Testis (tissue), 2 donors: ENCODE measurements at regions not wholly inside any gene's neighbourhood (a gene's known extent, or its start where the extent isn't known, plus 50 kb on each side); places are given as distances from the start of the nearest gene placed in this dataset.

Experiments
- DNase-seq: peaks from one replicate; pipeline ENCODE4 v3.0.0-alpha.2; 2019
- H3K27ac ChIP-seq, 2 donors: fragments of 200-600 bp; sonication (generic); one replicate each; pipeline ENCODE4 v1.5.1; 2019
- H3K27me3 ChIP-seq: fragments of 200-600 bp; sonication (generic); one replicate; pipeline ENCODE4 v1.5.1; 2019
- H3K36me3 ChIP-seq: fragments of 200-600 bp; sonication (generic); one replicate; pipeline ENCODE4 v1.5.1; 2017; ENCODE audit warnings: low read depth; ENCODE audit errors: missing control alignments
- H3K4me1 ChIP-seq: fragments of 200-600 bp; sonication (generic); one replicate; pipeline ENCODE4 v1.5.1; 2019
- H3K4me3 ChIP-seq, 2 donors: fragments of 200-600 bp; sonication (generic); one replicate each; pipeline ENCODE4 v1.5.1; 2017 to 2019
- H3K9me3 ChIP-seq: fragments of 200-600 bp; sonication (generic); one replicate; pipeline ENCODE4 v1.5.1; 2017
- POLR2A ChIP-seq: fragments of 450-650 bp; IDR thresholded peaks from one replicate; pipeline ENCODE4 v1.6.1; 2017; ENCODE audit warnings: antibody characterized with exemption, mild to moderate bottlenecking, moderate library complexity
- WGBS, 2 donors: methylation state at CpG; one replicate each; pipeline ENCODE4 v1.1.5; 2018; 5-methylcytosine and 5-hydroxymethylcytosine counted together
- intact Hi-C: fragments of 100-400 bp; cut with DNase I; formaldehyde crosslinking; loops from one replicate; pipeline ENCODE4 v1.15.1; 2023; ENCODE audit warnings: low total_unique reads
- TF ChIP-seq, protein P1 (sequence below), 3 experiments: fragments of 450-650 bp in 2 of 3; fragments of 200-600 bp in 1 of 3; sonication (generic) in 1 of 3; IDR thresholded peaks; one replicate each; pipeline ENCODE4 v1.5.1; 2016 to 2019; ENCODE audit warnings: antibody characterized with exemption in 3 of 3, mild to moderate bottlenecking in 2 of 3, moderate library complexity in 1 of 3

DNA sequence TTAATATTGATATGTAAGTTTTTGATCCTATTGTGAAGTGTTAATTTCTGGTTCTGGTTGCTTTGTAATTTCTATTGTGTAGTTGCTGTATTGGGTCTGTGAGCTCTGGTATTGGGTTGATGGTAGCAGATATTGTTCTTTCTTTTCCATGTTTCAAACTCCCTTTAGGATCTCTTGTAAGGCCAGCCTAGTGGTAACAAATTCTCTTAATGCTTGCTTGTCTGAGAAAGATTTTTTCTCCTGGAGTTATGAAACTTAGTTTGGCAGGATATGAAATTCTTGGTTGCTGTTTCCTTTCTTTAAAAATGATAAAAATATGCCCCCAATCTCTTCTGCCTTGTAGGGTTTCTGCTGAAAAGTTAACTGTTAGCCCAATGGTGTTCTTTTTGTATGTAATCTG, 268.6 kb upstream of the PLSCR5 start:
- Histone ChIP-seq H3K9me3 (no peaks in the 10 kb centered on the region), H3K4me1 (no peaks in the 10 kb centered on the region), H3K36me3 (no peaks in the 10 kb centered on the region), H3K4me3 (no peak overlapping the region), H3K27me3 (no peaks in the 10 kb centered on the region), H3K27ac (no peak overlapping the region)
- intact Hi-C loops, result no loop called here
- DNase-seq, result no peak
- TF ChIP-seq, protein P1, sequence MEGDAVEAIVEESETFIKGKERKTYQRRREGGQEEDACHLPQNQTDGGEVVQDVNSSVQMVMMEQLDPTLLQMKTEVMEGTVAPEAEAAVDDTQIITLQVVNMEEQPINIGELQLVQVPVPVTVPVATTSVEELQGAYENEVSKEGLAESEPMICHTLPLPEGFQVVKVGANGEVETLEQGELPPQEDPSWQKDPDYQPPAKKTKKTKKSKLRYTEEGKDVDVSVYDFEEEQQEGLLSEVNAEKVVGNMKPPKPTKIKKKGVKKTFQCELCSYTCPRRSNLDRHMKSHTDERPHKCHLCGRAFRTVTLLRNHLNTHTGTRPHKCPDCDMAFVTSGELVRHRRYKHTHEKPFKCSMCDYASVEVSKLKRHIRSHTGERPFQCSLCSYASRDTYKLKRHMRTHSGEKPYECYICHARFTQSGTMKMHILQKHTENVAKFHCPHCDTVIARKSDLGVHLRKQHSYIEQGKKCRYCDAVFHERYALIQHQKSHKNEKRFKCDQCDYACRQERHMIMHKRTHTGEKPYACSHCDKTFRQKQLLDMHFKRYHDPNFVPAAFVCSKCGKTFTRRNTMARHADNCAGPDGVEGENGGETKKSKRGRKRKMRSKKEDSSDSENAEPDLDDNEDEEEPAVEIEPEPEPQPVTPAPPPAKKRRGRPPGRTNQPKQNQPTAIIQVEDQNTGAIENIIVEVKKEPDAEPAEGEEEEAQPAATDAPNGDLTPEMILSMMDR (IDR thresholded peaks at IDR 0.05), result no peak
- TF ChIP-seq POLR2A, result no peak

DNA sequence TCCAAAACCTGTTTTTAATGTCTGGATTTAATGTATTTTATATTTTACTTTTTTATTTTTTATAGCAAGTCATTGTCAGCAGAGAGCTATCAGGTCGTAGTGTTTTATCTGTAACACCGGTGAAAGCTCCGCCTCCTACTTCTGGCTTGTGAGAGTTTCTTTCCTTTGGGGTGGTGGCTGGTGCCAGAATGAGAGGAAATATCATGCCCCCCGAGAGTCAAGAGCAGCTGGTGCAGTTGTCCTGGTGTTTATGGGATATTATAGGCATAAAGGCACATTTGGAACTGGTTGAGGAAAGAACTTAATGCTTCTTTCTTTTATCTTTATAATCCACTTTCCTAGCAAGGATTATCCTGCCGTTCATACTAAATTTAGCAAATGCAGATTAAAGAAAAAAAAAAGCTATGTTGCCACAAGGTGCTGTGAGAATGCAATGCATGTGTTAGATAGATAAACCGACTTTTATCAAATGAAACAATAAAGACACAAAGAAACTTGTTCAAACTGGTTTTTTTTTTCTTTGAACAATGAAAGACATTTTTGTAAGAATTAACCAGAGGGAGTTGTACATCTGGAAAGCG, 260.1 kb upstream of the PLSCR5 start:
- intact Hi-C loops, result no loop called here
- H3K4me3 ChIP-seq, result no peak overlapping the region
- no peaks in the 10 kb centered on the region for H3K36me3 ChIP-seq
- DNase-seq, result peak; percentile 28
- H3K9me3 ChIP-seq, result no peaks in the 10 kb centered on the region
- no peak overlapping the region for H3K27ac ChIP-seq
- H3K27me3 ChIP-seq, result no peaks in the 10 kb centered on the region
- TF ChIP-seq POLR2A, result no peak
- TF ChIP-seq, protein P1 (IDR thresholded peaks at IDR 0.05), result no peak
- WGBS, 2 donors, result 27 to 32% methylated on average over 7 of the region's 7 CpGs
- peaks cover 13% of the 10 kb centered on the region for H3K4me1 ChIP-seq

DNA sequence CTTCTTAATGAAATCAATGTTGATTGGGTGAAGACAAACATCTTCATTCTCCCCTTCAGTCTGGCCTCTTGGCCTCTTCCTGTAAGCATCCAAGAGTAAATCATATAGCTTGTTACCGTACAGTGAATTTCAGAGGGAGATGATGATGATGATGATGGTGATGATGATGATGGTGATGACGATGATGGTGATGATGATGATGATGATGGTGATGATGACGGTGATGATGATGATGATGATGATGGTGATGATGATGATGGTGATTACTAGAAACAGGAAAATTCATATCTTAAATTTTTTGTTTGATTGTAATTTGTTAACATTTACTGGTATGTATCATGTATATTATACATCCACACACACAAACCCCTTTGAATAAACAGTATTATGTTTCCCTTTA, 256.1 kb upstream of the PLSCR5 start:
- H3K9me3 ChIP-seq, result no peaks in the 10 kb centered on the region
- 91 to 96% methylated on average over 3 of the region's 3 CpGs for WGBS, 2 donors
- no peaks in the 10 kb centered on the region for H3K36me3 ChIP-seq
- H3K4me3 ChIP-seq, result no peak overlapping the region
- TF ChIP-seq POLR2A, result no peak
- TF ChIP-seq, protein P1 (IDR thresholded peaks at IDR 0.05), result no peak
- H3K4me1 ChIP-seq, result peaks cover 13% of the 10 kb centered on the region
- intact Hi-C loops, result no loop called here
- no peaks in the 10 kb centered on the region for H3K27me3 ChIP-seq
- DNase-seq, result no peak
- no peak overlapping the region for H3K27ac ChIP-seq

DNA sequence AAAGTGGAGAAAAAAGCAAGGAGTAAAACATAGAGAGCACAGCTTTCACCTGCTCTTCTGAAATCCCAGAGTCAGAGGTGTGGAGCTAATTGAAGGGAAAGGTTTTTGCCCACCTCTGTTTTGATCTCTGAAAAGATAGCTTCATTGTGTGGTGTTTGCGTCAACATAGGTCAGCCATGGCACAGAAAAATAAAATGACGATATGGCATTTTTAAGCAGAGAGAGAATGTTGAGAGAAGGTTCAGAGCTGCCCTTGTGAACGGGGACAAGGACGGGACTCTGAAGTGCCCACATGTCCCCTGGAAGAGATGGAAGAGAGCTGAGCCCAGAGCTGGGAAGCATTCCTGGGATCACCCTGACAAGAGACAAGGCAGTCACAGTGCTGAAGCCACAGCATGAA, 249.4 kb upstream of the PLSCR5 start:
- Histone ChIP-seq H3K36me3 (no peaks in the 10 kb centered on the region), H3K4me3 (no peak overlapping the region), H3K4me1 (no peaks in the 10 kb centered on the region), H3K27ac (no peak overlapping the region), H3K9me3 (no peaks in the 10 kb centered on the region), H3K27me3 (no peaks in the 10 kb centered on the region)
- no peak for DNase-seq
- intact Hi-C loops, result no loop called here
- WGBS, 2 donors, result 73 to 91% methylated on average over 4 of the region's 4 CpGs
- TF ChIP-seq, protein P1 (IDR thresholded peaks at IDR 0.05), result no peak
- TF ChIP-seq POLR2A, result no peak

DNA sequence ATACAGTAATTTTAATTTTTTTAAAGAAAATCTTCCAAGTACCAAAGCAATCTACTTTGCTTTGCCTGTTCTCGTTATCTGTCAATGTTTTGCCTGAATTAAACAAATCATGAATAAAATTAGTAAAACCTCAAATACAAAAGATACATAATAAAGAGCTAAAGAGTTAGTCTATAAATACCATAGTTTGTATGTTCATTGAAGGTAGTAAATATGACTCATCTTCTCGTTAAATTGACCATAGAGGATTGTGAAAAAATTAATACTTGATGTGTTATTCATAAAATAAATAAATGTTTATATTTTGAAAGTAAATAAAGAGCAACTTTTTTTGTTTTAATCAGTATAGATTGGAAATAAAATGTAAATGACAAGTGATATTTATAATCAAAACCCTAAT, 246.5 kb upstream of the PLSCR5 start:
- H3K4me1 ChIP-seq, result no peaks in the 10 kb centered on the region
- 75 to 89% methylated on average over 2 of the region's 2 CpGs for WGBS, 2 donors
- DNase-seq, result no peak
- TF ChIP-seq, protein P1 (IDR thresholded peaks at IDR 0.05), result no peak
- TF ChIP-seq POLR2A, result no peak
- H3K4me3 ChIP-seq, result no peak overlapping the region
- no peak overlapping the region for H3K27ac ChIP-seq
- H3K27me3 ChIP-seq, result no peaks in the 10 kb centered on the region
- no peaks in the 10 kb centered on the region for H3K9me3 ChIP-seq
- intact Hi-C loops, result no loop called here
- no peaks in the 10 kb centered on the region for H3K36me3 ChIP-seq
